22Rv1 (cell line): ENCODE measurements at regions not wholly inside any gene's neighbourhood (a gene's known extent, or its start where the extent isn't known, plus 50 kb on each side); places are given as distances from the start of the nearest gene placed in this dataset.

Source experiments
- H3K27ac ChIP-seq: fragments of 450-650 bp; 2 replicates; pipeline ENCODE4 v1.5.1; 2017
- CTCF ChIP-seq: fragments of 450-650 bp; IDR thresholded peaks from 2 replicates; pipeline ENCODE4 v1.5.1; 2017; ENCODE audit warnings: mild to moderate bottlenecking
- ZFX ChIP-seq: fragments of 450-650 bp; IDR thresholded peaks from 2 replicates; pipeline ENCODE4 v1.6.1; 2017; ENCODE audit warnings: antibody characterized with exemption, borderline replicate concordance

GRCh38 chr12:108075561-108075960, 53.5 kb upstream of the WSCD2 start:
- no peak overlapping the region for H3K27ac ChIP-seq
- TF ChIP-seq ZFX (no peak), CTCF (no peak)

GRCh38 chr12:108076556-108076955, 52.5 kb upstream of the WSCD2 start:
- no peak overlapping the region for H3K27ac ChIP-seq
- no peak for TF ChIP-seq ZFX
- no peak for TF ChIP-seq CTCF

- TF ChIP-seq ZFX (no peak), CTCF (no peak)
- no peak overlapping the region for H3K27ac ChIP-seq
Observed at GRCh38 chr12:108078428-108078827, 50.7 kb upstream of the WSCD2 start.
